ENCODE measurements at regions not wholly inside any gene's neighbourhood (a gene's known extent, or its start where the extent isn't known, plus 50 kb on each side); places are given as distances from the start of the nearest gene placed in this dataset.
A peak's percentile ranks its signal among the peaks of the same experiment; 100 is the strongest.

DNA sequence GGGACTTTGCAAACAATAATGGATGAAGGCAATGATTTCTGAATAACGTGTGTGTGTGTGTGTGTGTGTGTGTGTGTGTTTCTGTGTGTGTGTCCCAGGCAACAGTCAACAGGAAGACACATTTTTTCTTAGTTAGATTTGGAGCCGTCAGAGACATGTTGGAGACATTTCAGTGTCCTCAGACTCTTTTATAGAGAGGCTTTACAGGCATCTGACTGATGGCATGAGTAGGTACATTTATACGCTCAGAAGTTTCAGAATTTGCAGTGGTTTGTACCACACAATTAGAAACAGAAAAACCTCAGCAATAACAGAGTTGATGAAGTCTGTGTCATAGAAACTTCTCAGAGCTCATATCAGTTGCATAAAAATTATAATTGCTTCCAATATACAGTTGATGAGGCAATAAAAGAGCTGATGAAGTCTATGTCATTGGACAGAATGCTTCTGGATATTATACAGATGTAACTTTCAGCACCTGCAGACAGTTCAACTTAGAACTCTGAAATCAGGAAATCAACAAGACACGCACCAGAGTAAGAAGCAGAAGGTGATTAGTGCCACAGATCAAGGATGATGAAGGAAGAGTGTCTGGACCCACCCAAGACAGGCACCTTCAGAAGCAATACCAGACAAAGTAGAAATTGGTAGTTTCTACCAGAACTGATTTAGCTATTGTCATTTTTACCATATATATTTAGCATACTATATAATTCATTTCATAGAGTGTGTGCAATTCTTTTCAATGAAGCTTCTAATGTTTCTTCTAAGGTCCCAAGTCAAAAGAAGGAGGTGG lies 104.5 kb upstream of the LYZL1 start:
- H3K27me3 ChIP-seq, result peaks cover 0 to 25% (median 0%) of the 10 kb centered on the region in 4 donors
- no peaks in the 10 kb centered on the region for H3K4me1 ChIP-seq
- no peaks in the 10 kb centered on the region for H3K9me3 ChIP-seq
- WGBS, result 73% methylated on average over 4 of the region's 4 CpGs
- no peak for TF ChIP-seq EP300 (IDR thresholded peaks at IDR 0.05)
- no peak for TF ChIP-seq POLR2A (IDR thresholded peaks at IDR 0.05; ENCODE audit: low read depth)
- no peak for TF ChIP-seq POLR2AphosphoS5 (IDR thresholded peaks at IDR 0.05)
- TF ChIP-seq, protein P1, sequence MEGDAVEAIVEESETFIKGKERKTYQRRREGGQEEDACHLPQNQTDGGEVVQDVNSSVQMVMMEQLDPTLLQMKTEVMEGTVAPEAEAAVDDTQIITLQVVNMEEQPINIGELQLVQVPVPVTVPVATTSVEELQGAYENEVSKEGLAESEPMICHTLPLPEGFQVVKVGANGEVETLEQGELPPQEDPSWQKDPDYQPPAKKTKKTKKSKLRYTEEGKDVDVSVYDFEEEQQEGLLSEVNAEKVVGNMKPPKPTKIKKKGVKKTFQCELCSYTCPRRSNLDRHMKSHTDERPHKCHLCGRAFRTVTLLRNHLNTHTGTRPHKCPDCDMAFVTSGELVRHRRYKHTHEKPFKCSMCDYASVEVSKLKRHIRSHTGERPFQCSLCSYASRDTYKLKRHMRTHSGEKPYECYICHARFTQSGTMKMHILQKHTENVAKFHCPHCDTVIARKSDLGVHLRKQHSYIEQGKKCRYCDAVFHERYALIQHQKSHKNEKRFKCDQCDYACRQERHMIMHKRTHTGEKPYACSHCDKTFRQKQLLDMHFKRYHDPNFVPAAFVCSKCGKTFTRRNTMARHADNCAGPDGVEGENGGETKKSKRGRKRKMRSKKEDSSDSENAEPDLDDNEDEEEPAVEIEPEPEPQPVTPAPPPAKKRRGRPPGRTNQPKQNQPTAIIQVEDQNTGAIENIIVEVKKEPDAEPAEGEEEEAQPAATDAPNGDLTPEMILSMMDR (IDR thresholded peaks at IDR 0.05), result no peak
- no peaks in the 10 kb centered on the region for H3K36me3 ChIP-seq
- intact Hi-C loops (cut with DNase I), result no loop called here
- no peak overlapping the region for H3K4me3 ChIP-seq
- DNase-seq (ENCODE audit: extremely low spot score), result no peak
- H3K27ac ChIP-seq (replicated peaks in 1 of 4), result no peak overlapping the region

GRCh38 chr10:29185050-29185449 lies 103.8 kb upstream of the LYZL1 start:
- no peak for DNase-seq (ENCODE audit: extremely low spot score)
- 80% methylated on average over 5 of the region's 5 CpGs for WGBS
- Histone ChIP-seq H3K9me3 (no peaks in the 10 kb centered on the region), H3K27me3 (peaks cover 0 to 25% (median 0%) of the 10 kb centered on the region in 4 donors), H3K36me3 (no peaks in the 10 kb centered on the region), H3K27ac (replicated peaks in 1 of 4) (no peak overlapping the region), H3K4me1 (no peaks in the 10 kb centered on the region), H3K4me3 (no peak overlapping the region)
- intact Hi-C loops (cut with DNase I), result no loop called here
- TF ChIP-seq EP300 (IDR thresholded peaks at IDR 0.05), result no peak
- TF ChIP-seq, protein P1 (IDR thresholded peaks at IDR 0.05), result no peak
- TF ChIP-seq POLR2A (IDR thresholded peaks at IDR 0.05; ENCODE audit: low read depth), result no peak
- no peak for TF ChIP-seq POLR2AphosphoS5 (IDR thresholded peaks at IDR 0.05)

DNA sequence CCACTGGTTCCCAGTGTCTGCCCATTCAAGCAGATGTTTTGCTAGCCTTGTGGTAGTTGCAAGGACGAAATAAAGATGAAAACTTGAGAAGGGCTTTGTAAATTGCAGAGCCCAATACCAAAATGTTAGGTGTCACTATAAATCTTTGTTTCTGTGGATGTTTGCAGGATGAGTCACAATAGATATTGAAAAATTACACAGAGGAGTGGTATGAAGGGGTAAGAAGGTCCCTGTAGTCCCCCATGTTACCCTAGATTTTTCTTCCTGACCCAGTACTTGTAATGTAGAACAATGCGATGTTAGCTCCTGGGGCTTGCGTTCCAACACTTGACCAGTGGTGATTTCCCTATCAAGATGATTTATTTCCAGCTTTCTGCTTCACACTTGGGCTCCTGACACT lies 102.6 kb upstream of the LYZL1 start:
- no peaks in the 10 kb centered on the region for H3K36me3 ChIP-seq
- no peak overlapping the region for H3K27ac ChIP-seq (replicated peaks in 1 of 4)
- TF ChIP-seq POLR2AphosphoS5 (IDR thresholded peaks at IDR 0.05) (no peak), EP300 (IDR thresholded peaks at IDR 0.05) (no peak), POLR2A (IDR thresholded peaks at IDR 0.05; ENCODE audit: low read depth) (no peak)
- TF ChIP-seq, protein P1 (IDR thresholded peaks at IDR 0.05), result no peak
- DNase-seq (ENCODE audit: extremely low spot score), result peak; percentile 55
- intact Hi-C loops (cut with DNase I), result no loop called here
- 90% methylated on average over 3 of the region's 3 CpGs for WGBS
- peaks cover 0 to 20% (median 0%) of the 10 kb centered on the region in 4 donors for H3K27me3 ChIP-seq
- no peaks in the 10 kb centered on the region for H3K4me1 ChIP-seq
- H3K4me3 ChIP-seq, result no peak overlapping the region
- H3K9me3 ChIP-seq, result no peaks in the 10 kb centered on the region

DNA sequence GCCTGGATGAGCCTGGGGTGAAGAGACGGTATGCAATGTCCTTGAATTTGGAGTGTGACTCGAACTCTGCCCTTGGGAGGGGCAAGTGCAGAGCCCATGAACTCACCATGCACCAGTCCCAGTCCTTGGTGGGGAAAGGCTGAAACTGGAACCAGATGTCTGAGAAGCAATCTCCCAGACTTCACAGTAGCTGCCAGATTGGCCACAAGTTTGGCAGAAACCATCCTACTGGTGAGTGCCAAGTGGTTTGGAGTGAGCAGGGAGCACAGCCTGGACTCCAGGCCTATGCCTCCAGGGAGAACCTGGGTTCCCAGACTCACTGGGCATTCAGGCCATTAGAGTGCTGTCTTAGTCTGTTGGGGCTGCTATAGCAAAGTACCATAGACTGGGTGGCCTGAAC lies 99.6 kb upstream of the LYZL1 start:
- TF ChIP-seq POLR2AphosphoS5 (IDR thresholded peaks at IDR 0.05) (no peak), POLR2A (IDR thresholded peaks at IDR 0.05; ENCODE audit: low read depth) (no peak), EP300 (IDR thresholded peaks at IDR 0.05) (no peak)
- TF ChIP-seq, protein P1 (IDR thresholded peaks at IDR 0.05), result no peak
- no peaks in the 10 kb centered on the region for H3K4me1 ChIP-seq
- intact Hi-C loops (cut with DNase I), result no loop called here
- H3K27me3 ChIP-seq, result peaks cover 0 to 12% (median 0%) of the 10 kb centered on the region in 4 donors
- no peak for DNase-seq (ENCODE audit: extremely low spot score)
- H3K9me3 ChIP-seq, result no peaks in the 10 kb centered on the region
- no peak overlapping the region for H3K4me3 ChIP-seq
- no peaks in the 10 kb centered on the region for H3K36me3 ChIP-seq
- H3K27ac ChIP-seq (replicated peaks in 1 of 4), result no peak overlapping the region
- WGBS, result 100% methylated on average over 2 of the region's 2 CpGs
